GM18873 (cell line): ENCODE measurements at regions not wholly inside any gene's neighbourhood (a gene's known extent, or its start where the extent isn't known, plus 50 kb on each side); places are given as distances from the start of the nearest gene placed in this dataset.

Experiments used
- ATAC-seq: cut with Tn5 transposase; IDR thresholded peaks from one replicate; pipeline ENCODE4 v1.9.1; 2021; ENCODE audit warnings: mild to moderate bottlenecking, moderate library complexity, moderate number of reproducible peaks; ENCODE audit not compliant: unreplicated experiment, low FRiP score

DNA sequence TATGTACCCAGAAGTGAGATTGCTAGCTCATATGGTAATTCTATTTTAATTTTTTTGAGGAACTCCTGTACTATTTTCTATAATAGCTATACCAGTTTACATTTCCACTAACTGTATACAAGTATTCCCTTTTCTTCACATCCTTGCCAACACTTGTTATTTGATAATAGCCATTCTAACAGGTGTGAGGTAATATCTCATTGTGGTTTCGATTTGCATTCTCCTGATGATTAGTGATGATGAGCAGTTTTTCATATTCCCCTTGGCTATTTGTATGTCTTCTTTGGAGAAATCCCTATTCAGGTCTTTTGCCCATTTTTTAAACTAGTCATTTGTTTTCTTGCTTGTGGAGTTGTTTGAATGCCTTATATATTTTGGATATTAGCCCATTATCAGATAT lies 121.3 kb downstream of the BBS10 start:
- ATAC-seq, result no peak

DNA sequence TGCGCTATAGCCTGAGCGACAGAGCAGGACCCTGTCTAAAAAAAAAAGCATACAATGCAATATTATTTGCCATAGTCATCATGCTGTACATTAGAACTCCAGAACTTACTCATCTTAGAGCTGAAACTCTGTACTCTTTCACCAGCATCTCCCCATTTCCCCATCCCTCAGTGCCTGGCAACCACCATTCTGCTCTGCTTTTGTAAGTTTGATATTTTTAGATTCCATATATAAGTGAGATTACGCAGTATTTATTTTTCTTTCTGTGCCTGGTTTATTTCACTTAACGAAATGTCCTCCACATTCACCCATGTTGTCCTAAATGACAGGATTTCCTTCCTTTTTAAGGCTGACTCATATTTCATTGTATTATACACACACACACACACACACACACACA lies 121.8 kb downstream of the BBS10 start:
- ATAC-seq, result no peak

DNA sequence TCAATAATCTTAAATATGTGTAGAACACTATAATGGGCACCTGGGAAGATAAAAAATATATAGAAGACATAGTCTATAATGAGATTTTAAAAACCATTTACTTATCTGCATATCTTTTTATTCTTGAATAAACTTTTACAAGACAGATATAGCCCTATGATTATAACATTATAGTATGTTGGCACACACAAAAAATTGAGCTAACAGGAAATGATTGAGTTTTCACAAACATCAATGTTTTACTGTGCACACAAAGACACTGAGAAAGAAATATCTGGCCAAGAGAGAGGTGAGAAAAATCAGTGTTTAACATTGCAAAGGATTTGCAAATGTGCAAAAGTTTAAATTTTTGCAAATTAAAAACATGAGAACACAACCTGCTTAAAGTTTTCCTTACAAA lies 124.3 kb downstream of the BBS10 start:
- ATAC-seq, result no peak

DNA sequence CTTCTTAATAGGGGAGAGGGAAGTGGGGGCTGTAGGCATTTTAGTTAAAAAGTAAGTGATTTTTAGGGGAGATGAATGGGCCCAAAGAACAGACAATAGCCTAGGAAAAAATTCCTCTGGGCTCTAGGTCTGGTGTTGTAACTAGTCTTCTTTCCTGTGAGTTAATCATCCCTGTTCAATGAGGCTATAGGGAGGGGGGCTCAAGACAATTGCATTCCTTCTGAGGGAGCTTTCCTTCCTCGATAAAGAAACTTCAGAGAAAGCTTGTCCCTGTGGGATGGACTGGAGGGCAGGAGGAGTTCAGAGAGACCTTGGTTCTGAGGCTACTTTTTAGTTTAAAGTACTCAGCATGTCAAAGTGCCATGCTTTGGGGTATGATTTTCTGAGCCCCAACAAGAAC lies 127.2 kb downstream of the BBS10 start:
- ATAC-seq, result no peak

DNA sequence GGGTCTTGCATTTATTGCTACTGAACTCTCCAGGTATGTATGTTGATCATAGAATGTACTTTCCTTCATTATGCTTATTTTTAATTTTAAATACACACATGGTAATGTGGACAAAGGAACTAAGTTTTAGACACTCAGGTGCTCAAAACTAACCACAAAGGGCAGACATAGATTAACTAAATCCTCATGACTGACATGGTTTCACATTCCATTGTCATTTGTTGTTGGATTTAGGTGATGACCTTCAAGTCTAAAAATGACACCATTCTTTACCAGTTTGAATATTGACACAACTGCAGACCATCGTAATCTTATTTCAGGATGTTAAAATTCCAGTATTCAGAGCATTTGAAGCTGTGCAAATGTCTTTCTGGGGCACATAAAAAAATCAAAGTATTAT lies 128.4 kb downstream of the BBS10 start:
- no peak for ATAC-seq

DNA sequence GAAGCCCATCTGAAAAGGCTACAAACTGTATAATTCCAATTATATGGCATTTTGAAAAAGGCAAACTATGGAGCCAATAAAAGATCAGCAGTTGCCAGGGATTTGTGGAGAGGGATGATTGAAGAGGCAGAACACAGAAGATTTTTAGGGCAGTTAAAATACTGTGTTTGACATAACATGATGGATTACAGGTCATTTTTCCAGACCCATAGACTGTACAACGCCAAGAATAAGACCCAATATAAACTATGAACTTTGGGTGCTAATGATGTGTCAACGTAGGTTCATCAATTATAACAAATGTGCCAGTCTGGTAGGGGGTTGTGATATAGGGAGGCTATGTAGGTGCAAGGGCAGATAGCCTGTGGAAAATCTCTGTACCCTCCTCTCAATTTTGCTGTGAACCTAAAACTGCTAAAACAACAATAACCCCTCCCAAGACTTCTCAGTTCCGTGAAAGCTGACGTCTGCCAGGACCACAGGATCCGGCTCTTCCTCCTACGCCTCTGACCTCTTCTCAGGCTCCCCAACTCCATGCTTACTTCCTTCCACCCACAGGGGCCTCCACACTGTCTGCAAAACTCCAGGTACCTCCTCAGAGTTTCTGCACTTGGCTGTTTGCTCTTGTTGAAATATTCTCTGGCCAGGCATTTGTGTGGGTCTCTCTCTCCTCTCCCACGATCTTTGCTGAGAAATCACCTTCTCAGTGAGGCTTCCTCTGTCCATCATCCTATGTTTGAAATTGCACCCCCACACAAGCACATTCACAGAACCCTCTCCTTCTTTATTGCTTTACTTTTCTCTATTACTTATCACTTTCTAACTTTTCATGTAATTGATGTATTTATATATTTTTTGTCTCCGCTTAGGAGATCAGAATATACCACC lies 131.4 kb downstream of the BBS10 start:
- ATAC-seq, result no peak

DNA sequence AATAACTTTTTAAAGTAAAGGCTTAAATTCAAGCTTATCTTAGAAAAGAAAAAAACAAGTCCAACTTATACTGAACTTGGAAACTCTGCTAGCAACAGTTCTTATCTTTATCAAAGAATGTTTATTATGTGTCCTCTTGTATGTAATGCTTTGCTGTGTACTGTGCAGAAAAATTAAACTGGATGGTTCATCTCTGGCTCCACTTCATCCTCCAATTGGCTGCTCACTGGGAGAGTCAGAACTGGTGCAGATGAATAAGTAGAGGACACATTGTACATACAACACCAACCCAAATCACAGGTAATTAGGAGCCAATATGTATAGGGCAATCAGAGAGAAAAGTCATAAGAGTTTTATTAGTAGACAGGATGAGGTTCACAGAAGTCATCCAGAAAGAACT lies 123.6 kb upstream of the NAP1L1 start:
- ATAC-seq, result no peak

DNA sequence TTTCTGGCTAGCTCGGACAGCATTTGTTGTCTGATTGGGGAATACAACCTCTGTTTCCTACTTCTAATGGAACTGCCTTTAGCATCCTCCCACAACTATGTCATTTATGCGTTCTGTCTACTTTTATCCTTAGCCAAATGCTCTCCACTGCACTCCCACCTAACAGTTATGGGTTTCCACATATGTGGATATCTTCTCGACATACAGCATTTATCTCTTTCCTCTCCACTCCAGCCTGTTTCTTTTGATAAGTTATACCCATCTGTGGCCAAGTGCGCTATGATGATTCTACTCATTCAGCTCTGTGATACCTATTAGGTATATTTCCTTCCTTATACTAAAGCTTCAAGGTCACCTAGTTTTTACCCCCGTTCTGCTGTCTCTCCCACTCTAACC lies 122.2 kb upstream of the NAP1L1 start:
- ATAC-seq, result no peak

GRCh38 chr12:76206039-76206676 lies 121.7 kb upstream of the NAP1L1 start:
- no peak for ATAC-seq

- no peak for ATAC-seq
Measured at GRCh38 chr12:76202621-76203020, 118.1 kb upstream of the NAP1L1 start.

DNA sequence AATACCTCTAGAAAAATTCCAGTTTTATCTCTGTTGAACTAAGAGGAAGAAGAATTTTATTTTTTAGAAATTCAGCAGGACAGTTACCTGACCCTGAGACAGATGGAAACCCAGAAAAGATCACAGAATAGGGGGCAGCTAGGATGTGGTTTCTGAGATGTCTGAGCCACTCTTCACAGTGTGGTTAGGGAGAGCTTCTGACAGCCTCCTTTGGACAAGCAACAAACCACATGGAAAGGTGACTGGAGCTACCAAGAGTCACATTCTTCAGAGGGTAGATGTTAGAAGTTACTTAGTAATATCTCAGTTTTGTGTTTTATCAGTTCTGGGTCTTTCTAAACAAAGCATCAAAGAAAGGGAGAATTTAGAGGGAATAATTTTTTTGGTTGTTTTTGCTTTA lies 117.3 kb upstream of the NAP1L1 start:
- no peak for ATAC-seq

GRCh38 chr12:76201316-76201715 lies 116.8 kb upstream of the NAP1L1 start:
- no peak for ATAC-seq

DNA sequence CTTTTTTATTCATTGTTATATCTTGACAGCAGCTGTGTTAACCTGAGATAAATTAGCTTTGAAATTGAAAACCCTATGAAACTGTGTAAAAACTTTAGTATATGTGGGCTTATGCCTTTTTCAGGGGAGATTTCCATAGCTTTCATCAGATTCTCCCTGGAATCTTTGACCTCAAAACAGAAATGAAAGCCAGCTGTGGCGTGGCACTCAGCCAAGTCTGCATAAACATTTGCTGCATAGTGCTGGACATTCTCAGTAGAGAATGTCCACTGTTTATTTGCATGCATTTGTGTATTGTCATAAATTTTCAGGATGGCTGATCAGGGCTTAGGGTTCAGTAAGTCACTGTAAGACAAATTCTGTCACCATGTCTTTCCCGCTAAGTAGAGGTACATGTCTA lies 115.3 kb upstream of the NAP1L1 start:
- no peak for ATAC-seq

DNA sequence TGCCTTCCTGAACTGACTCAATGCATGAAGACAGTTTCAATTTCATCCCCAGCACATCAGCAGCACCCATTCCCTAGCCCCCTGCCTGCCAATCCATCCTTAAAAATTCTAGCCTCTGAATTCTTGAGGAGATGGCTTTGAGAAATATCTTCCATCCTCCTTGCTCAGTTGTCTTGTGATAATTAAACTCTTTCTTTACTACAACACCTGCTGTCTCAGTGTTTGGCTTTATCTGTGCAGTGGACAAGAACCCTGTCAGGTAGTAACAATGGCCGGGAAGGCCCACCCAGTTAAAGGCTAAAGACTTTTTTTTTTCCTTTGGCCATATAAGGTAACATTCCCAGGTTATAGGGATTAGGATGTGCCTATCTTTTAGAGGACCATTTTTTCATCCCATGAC lies 114.4 kb upstream of the NAP1L1 start:
- ATAC-seq, result no peak

DNA sequence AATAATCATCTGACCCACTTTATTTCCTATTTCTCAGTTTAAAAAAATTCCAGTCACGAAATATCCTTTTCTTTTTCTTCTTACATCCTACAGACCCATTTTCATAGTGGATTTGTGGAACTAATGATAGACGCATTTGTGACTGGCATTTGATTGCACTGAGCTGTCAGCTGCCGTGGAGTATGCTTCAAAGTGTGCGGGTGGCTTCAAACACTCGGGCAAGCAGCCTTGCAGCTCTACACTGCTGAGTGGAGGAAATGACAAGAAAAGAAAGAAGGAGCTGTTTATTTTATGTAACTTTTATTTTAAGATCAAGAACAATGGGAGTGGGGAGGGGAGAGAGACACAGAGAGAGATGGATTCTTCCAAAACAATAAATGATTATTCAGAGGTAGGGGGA lies 112.8 kb upstream of the NAP1L1 start:
- ATAC-seq, result no peak

DNA sequence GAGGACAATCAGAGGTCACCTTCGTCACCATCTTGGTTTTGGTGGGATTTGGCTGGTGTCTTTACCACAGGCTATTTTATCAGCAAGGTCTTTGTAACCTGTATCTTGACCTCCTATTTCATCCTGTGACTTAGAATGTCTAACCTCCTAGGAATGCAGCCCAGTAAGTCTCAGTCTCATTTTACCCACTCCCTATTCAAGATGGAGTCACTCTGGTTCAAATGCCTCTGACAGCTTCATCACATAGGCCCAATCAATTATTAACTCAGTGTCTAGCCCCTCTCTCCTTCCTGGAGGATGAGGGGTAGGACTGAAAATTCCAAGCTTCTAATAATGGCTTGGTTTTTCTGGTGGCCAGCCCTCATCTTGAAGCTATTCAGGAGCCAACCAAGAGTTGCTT lies 111.4 kb upstream of the NAP1L1 start:
- ATAC-seq, result no peak

DNA sequence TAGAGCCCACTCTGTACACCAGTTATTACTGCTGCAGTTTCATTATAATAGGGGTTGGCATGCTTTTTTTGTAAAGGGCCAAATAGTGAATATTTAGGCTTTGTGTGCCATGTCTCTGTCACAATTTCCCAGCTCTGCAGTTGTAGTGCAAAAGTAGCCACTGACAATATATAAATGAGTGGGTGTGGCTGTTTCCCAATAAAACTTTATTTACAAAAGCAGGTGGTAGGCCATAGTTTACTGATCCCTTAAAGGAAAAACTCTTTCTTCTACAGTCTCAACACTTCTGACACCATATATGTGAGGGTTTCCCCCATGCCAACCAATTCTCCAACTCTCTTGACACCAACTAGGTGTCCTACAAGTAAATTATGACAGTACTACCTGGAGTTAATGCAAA lies 110.2 kb upstream of the NAP1L1 start:
- ATAC-seq, result no peak

DNA sequence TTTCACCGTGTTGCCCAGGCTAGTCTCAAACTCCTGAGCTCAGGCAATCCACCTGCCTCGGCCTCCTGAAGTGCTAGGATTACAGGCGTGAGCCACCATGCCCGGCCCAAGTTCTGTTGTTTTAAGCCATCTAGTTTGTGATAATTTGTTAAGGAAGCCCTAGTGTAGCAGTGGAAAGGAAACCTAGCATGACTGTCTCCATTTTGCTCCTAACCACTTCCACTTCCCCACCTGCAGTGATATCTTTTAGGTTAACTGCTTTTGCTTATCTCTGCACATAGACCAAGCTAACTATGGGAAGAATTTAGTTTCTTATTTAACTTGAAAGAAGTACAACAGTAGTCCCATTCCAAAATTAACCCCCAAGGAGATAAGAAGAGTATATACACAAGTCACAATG lies 109.5 kb upstream of the NAP1L1 start:
- no peak for ATAC-seq

GRCh38 chr12:76192416-76192815 lies 107.9 kb upstream of the NAP1L1 start:
- ATAC-seq, result no peak

GRCh38 chr12:76190299-76190698 lies 105.8 kb upstream of the NAP1L1 start:
- no peak for ATAC-seq

DNA sequence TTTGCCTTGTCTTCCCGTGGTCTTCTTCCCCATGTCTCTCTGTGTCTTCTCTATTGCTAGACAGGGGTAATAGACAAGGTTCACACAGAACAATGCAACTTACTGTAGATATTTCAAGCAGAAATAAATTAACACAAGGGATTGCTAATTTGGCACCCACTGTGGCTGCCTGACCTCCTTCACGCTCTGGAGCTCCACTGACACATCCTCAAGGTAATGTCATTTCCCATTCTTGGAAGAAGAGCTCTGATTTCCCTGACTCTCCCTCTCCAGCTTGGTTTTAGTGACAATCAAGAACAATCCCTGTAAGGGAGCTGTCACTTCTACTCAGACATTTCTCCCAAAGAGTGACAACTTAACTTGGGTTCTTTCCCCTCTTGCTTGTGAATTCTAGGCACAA lies 105.4 kb upstream of the NAP1L1 start:
- ATAC-seq, result no peak

GRCh38 chr12:76187177-76187576 lies 102.7 kb upstream of the NAP1L1 start:
- no peak for ATAC-seq
